ENCODE measurements at regions not wholly inside any gene's neighbourhood (a gene's known extent, or its start where the extent isn't known, plus 50 kb on each side); places are given as distances from the start of the nearest gene placed in this dataset.

GRCh38 chr4:138894709-138895108, 120.9 kb upstream of the NOCT start:
- Histone ChIP-seq H3K9me3 (no peaks in the 10 kb centered on the region), H3K4me1 (replicated peaks) (no peaks in the 10 kb centered on the region), H3K27ac (no peak overlapping the region), H3K4me3 (no peak overlapping the region), H3K36me3 (no peaks in the 10 kb centered on the region), H3K27me3 (replicated peaks; ENCODE audit: insufficient read depth) (no peaks in the 10 kb centered on the region)
- TF ChIP-seq POLR2A (IDR thresholded peaks at IDR 0.05), result no peak
- no peak for TF ChIP-seq POLR2AphosphoS5 (IDR thresholded peaks at IDR 0.05)
- no peak for TF ChIP-seq CTCF (IDR thresholded peaks at IDR 0.05)
- DNase-seq (ENCODE audit: low spot score), result no peak
- WGBS, result 100% methylated on average over 1 of the region's 1 CpG
- intact Hi-C loops (cut with DNase I), result no loop called here

- H3K27me3 ChIP-seq (replicated peaks; ENCODE audit: insufficient read depth), result no peaks in the 10 kb centered on the region
- no peaks in the 10 kb centered on the region for H3K4me1 ChIP-seq (replicated peaks)
- H3K9me3 ChIP-seq, result no peaks in the 10 kb centered on the region
- H3K27ac ChIP-seq, result no peak overlapping the region
- intact Hi-C loops (cut with DNase I), result no loop called here
- H3K36me3 ChIP-seq, result no peaks in the 10 kb centered on the region
- no peak for TF ChIP-seq POLR2A (IDR thresholded peaks at IDR 0.05)
- TF ChIP-seq POLR2AphosphoS5 (IDR thresholded peaks at IDR 0.05), result no peak
- TF ChIP-seq CTCF (IDR thresholded peaks at IDR 0.05), result no peak
- DNase-seq (ENCODE audit: low spot score), result no peak
- no peak overlapping the region for H3K4me3 ChIP-seq
Observed at GRCh38 chr4:138894011-138894410, 121.6 kb upstream of the NOCT start.

GRCh38 chr4:138892483-138893407, 122.8 kb upstream of the NOCT start:
- intact Hi-C loops (cut with DNase I), result no loop called here
- no peak for DNase-seq (ENCODE audit: low spot score)
- H3K4me1 ChIP-seq (replicated peaks), result no peaks in the 10 kb centered on the region
- H3K36me3 ChIP-seq, result no peaks in the 10 kb centered on the region
- H3K27ac ChIP-seq, result no peak overlapping the region
- H3K27me3 ChIP-seq (replicated peaks; ENCODE audit: insufficient read depth), result no peaks in the 10 kb centered on the region
- 92% methylated on average over 13 of the region's 13 CpGs for WGBS
- H3K9me3 ChIP-seq, result no peaks in the 10 kb centered on the region
- TF ChIP-seq CTCF (IDR thresholded peaks at IDR 0.05) (no peak), POLR2A (IDR thresholded peaks at IDR 0.05) (no peak), POLR2AphosphoS5 (IDR thresholded peaks at IDR 0.05) (no peak)
- no peak overlapping the region for H3K4me3 ChIP-seq

- no peak for DNase-seq (ENCODE audit: low spot score)
- Histone ChIP-seq H3K36me3 (no peaks in the 10 kb centered on the region), H3K9me3 (no peaks in the 10 kb centered on the region), H3K27me3 (replicated peaks; ENCODE audit: insufficient read depth) (no peaks in the 10 kb centered on the region), H3K4me1 (replicated peaks) (no peaks in the 10 kb centered on the region), H3K27ac (no peak overlapping the region), H3K4me3 (no peak overlapping the region)
- 32% methylated on average over 6 of the region's 6 CpGs for WGBS
- intact Hi-C loops (cut with DNase I), result no loop called here
- TF ChIP-seq CTCF (IDR thresholded peaks at IDR 0.05) (no peak), POLR2A (IDR thresholded peaks at IDR 0.05) (no peak), POLR2AphosphoS5 (IDR thresholded peaks at IDR 0.05) (no peak)
Observed at GRCh38 chr4:138891631-138892031, 124.0 kb upstream of the NOCT start.
